HCT116 (cell line): ENCODE measurements at regions not wholly inside any gene's neighbourhood (a gene's known extent, or its start where the extent isn't known, plus 50 kb on each side); places are given as distances from the start of the nearest gene placed in this dataset.

Experiments
- EGR1 ChIP-seq: IDR thresholded peaks from 2 replicates; pipeline ENCODE4 v1.6.1; 2012; ENCODE audit warnings: low read depth
- EZH2 ChIP-seq: fragments of 200-600 bp; sonication (generic); IDR thresholded peaks from 2 replicates; pipeline ENCODE4 v1.6.1; 2017; ENCODE audit warnings: antibody characterized with exemption, mixed run types
- EZH2phosphoT487 ChIP-seq: fragments of 200-600 bp; IDR thresholded peaks from 2 replicates; pipeline ENCODE4 v1.6.1; 2018; ENCODE audit warnings: antibody characterized with exemption, borderline replicate concordance
- POLR2AphosphoS5 ChIP-seq: IDR thresholded peaks from 2 replicates; pipeline ENCODE4 v1.6.1; 2011; ENCODE audit warnings: mild to moderate bottlenecking, low read depth, low read length, moderate library complexity
- RAD21 ChIP-seq: IDR thresholded peaks from 2 replicates; pipeline ENCODE4 v1.6.1; 2012; ENCODE audit warnings: low read depth, mild to moderate bottlenecking
- SP1 ChIP-seq: IDR thresholded peaks from 2 replicates; pipeline ENCODE4 v1.6.1; 2012; ENCODE audit warnings: low read depth
- TF ChIP-seq, protein P1 (sequence below): IDR thresholded peaks from 2 replicates; pipeline ENCODE4 v1.6.1; 2012
- TF ChIP-seq, protein P2 (sequence below), 3 experiments: fragments of 200-600 bp in 1 of 3; sonication (generic) in 1 of 3; IDR thresholded peaks in 2 of 3; conservative IDR thresholded peaks in 1 of 3; 2 replicates each; pipeline ENCODE4 v1.5.1; 2012 to 2017; ENCODE audit warnings: low read depth in 2 of 3, low read length in 2 of 3, antibody characterized with exemption in 1 of 3, borderline replicate concordance in 1 of 3, control low read depth in 1 of 3, mild to moderate bottlenecking in 1 of 3, mixed read lengths in 1 of 3, mixed run types in 1 of 3, moderate library complexity in 1 of 3; ENCODE audit not compliant: insufficient read depth in 1 of 3

DNA sequence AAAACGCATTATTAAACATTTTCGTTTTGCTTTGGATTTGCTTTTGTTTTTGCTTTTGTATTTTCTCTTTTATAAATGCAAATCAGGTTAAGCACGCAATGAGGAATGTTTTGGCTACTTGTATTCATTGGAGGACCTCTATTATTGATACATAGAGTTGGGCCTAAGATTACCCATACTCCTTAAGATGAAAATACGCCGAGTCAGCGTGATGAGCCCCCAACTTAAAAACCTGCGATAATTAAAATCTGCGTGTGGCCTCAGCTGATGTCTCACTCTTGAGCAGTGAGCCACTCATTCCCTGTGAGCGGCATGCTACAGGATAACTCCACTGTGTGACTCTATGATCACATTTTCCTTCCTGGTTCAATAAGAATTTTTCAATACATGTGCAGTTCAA, 518.3 kb downstream of the IRX1 start:
- TF ChIP-seq, protein P1, sequence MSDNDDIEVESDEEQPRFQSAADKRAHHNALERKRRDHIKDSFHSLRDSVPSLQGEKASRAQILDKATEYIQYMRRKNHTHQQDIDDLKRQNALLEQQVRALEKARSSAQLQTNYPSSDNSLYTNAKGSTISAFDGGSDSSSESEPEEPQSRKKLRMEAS, result no peak
- TF ChIP-seq EZH2phosphoT487 (no peak), EZH2 (no peak), EGR1 (no peak), SP1 (no peak), RAD21 (no peak), POLR2AphosphoS5 (no peak)
- TF ChIP-seq, protein P2, sequence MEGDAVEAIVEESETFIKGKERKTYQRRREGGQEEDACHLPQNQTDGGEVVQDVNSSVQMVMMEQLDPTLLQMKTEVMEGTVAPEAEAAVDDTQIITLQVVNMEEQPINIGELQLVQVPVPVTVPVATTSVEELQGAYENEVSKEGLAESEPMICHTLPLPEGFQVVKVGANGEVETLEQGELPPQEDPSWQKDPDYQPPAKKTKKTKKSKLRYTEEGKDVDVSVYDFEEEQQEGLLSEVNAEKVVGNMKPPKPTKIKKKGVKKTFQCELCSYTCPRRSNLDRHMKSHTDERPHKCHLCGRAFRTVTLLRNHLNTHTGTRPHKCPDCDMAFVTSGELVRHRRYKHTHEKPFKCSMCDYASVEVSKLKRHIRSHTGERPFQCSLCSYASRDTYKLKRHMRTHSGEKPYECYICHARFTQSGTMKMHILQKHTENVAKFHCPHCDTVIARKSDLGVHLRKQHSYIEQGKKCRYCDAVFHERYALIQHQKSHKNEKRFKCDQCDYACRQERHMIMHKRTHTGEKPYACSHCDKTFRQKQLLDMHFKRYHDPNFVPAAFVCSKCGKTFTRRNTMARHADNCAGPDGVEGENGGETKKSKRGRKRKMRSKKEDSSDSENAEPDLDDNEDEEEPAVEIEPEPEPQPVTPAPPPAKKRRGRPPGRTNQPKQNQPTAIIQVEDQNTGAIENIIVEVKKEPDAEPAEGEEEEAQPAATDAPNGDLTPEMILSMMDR (IDR thresholded peaks at IDR 0.05 in 2 of 3, conservative IDR thresholded peaks at IDR 0.05 in 1 of 3; ENCODE audit: borderline replicate concordance in 1 of 3, insufficient read depth in 1 of 3, low read depth in 2 of 3, low read length in 2 of 3), result no peak
